ENCODE measurements at regions not wholly inside any gene's neighbourhood (a gene's known extent, or its start where the extent isn't known, plus 50 kb on each side); places are given as distances from the start of the nearest gene placed in this dataset.

DNA sequence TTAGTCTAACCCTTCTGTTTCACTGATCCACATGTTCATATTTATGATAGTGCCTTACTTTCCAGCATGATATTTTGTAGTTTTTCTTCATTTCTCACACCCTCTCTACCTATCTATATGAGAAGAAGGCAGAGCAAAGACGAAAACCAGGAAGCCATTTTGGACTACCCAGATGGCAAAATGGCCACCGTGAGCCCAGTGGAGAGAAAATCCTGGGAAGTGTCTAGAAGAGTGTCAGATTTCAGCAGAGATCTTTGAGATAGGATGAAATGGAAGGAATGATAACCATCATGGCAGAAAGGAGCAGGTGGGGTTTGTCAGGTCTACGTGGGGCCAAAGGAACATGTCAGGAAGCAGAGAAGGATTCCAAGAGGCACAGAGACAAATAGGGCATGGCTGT lies 84.0 kb upstream of the MYCN start:
- TF ChIP-seq, protein P1, sequence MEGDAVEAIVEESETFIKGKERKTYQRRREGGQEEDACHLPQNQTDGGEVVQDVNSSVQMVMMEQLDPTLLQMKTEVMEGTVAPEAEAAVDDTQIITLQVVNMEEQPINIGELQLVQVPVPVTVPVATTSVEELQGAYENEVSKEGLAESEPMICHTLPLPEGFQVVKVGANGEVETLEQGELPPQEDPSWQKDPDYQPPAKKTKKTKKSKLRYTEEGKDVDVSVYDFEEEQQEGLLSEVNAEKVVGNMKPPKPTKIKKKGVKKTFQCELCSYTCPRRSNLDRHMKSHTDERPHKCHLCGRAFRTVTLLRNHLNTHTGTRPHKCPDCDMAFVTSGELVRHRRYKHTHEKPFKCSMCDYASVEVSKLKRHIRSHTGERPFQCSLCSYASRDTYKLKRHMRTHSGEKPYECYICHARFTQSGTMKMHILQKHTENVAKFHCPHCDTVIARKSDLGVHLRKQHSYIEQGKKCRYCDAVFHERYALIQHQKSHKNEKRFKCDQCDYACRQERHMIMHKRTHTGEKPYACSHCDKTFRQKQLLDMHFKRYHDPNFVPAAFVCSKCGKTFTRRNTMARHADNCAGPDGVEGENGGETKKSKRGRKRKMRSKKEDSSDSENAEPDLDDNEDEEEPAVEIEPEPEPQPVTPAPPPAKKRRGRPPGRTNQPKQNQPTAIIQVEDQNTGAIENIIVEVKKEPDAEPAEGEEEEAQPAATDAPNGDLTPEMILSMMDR (IDR thresholded peaks at IDR 0.05 in 8 of 11, conservative IDR thresholded peaks at IDR 0.05 in 3 of 11): no peak
- TF ChIP-seq POLR2A (IDR thresholded peaks at IDR 0.05): no peak
- TF ChIP-seq POLR2AphosphoS5 (IDR thresholded peaks at IDR 0.05): no peak

Measured in spleen (tissue), 7 donors.